HG02798 (cell line): ENCODE measurements at regions not wholly inside any gene's neighbourhood (a gene's known extent, or its start where the extent isn't known, plus 50 kb on each side); places are given as distances from the start of the nearest gene placed in this dataset.
"Not testable (repeated sequence)": the region's sequence is repeated elsewhere in the genome, so short reads cannot be mapped to it uniquely, and the experiment has no call there.

Experiments
- ATAC-seq: cut with Tn5 transposase; IDR thresholded peaks from one replicate; pipeline ENCODE4 v1.9.1; 2021; ENCODE audit warnings: mild to moderate bottlenecking; ENCODE audit not compliant: unreplicated experiment, poor library complexity

- no peak for ATAC-seq
These were observed 476.1 kb downstream of the EDEM1 start for GRCh38 chr3:5663601-5664000.

GRCh38 chr3:5666455-5666854, 478.9 kb downstream of the EDEM1 start:
- no peak for ATAC-seq

GRCh38 chr3:5673521-5673920, 486.0 kb downstream of the EDEM1 start:
- ATAC-seq, result no peak

- no peak for ATAC-seq
These were observed 487.8 kb downstream of the EDEM1 start for GRCh38 chr3:5675319-5675718.

GRCh38 chr3:5677555-5677954, 490.0 kb downstream of the EDEM1 start:
- no peak for ATAC-seq

- no peak for ATAC-seq
These were observed 490.7 kb downstream of the EDEM1 start for GRCh38 chr3:5678248-5678647.

- no peak for ATAC-seq
These were observed 491.3 kb downstream of the EDEM1 start for GRCh38 chr3:5678844-5679243.

GRCh38 chr3:5687230-5687629, 499.7 kb downstream of the EDEM1 start:
- peak; percentile 46 for ATAC-seq

GRCh38 chr3:5690490-5690889, 503.0 kb downstream of the EDEM1 start:
- ATAC-seq, result no peak

- no peak for ATAC-seq
These were observed 503.5 kb downstream of the EDEM1 start for GRCh38 chr3:5690904-5691532.

- ATAC-seq, result no peak
These were observed 504.9 kb downstream of the EDEM1 start for GRCh38 chr3:5692446-5692845.

- ATAC-seq, result no peak
These were observed 506.8 kb downstream of the EDEM1 start for GRCh38 chr3:5694266-5694665.

- ATAC-seq, result no peak
These were observed 511.3 kb downstream of the EDEM1 start for GRCh38 chr3:5698851-5699250.

GRCh38 chr3:5699313-5699712, 511.8 kb downstream of the EDEM1 start:
- ATAC-seq, result no peak

- ATAC-seq, result no peak
These were observed 512.3 kb downstream of the EDEM1 start for GRCh38 chr3:5699811-5700210.

GRCh38 chr3:5701005-5701404, 513.5 kb downstream of the EDEM1 start:
- ATAC-seq, result not testable (repeated sequence)

- no peak for ATAC-seq
These were observed 520.3 kb downstream of the EDEM1 start for GRCh38 chr3:5707794-5708193.

GRCh38 chr3:5709714-5710113, 522.2 kb downstream of the EDEM1 start:
- no peak for ATAC-seq

GRCh38 chr3:5710718-5711117, 523.2 kb downstream of the EDEM1 start:
- no peak for ATAC-seq

- ATAC-seq, result no peak
These were observed 529.7 kb downstream of the EDEM1 start for GRCh38 chr3:5717254-5717653.

- ATAC-seq, result not testable (repeated sequence)
These were observed 532.2 kb downstream of the EDEM1 start for GRCh38 chr3:5719668-5720067.

- ATAC-seq, result no peak
These were observed 538.3 kb downstream of the EDEM1 start for GRCh38 chr3:5725801-5726200.

GRCh38 chr3:5726621-5727020, 539.1 kb downstream of the EDEM1 start:
- no peak for ATAC-seq
